GM12878 (cell line): ENCODE measurements at regions not wholly inside any gene's neighbourhood (a gene's known extent, or its start where the extent isn't known, plus 50 kb on each side); places are given as distances from the start of the nearest gene placed in this dataset.

Experiments
- CHD1 ChIP-seq: IDR thresholded peaks from 2 replicates; pipeline ENCODE4 v1.6.1; 2012; ENCODE audit warnings: low read depth, low read length, improper control_type of control experiment
- CHD2 ChIP-seq: IDR thresholded peaks from 2 replicates; pipeline ENCODE4 v1.6.1; 2011; ENCODE audit warnings: low read depth, low read length, improper control_type of control experiment, borderline replicate concordance
- CREM ChIP-seq: IDR thresholded peaks from 2 replicates; pipeline ENCODE4 v1.6.1; 2014; ENCODE audit warnings: antibody characterized with exemption, low read depth
- EGR1 ChIP-seq, 2 experiments: IDR thresholded peaks; 1 replicate in 1 of 2; 2 replicates in 1 of 2; pipeline ENCODE4 v1.6.1; 2011 to 2012; ENCODE audit warnings: low read depth in 2 of 2, low read length in 2 of 2, borderline replicate concordance in 1 of 2, mild to moderate bottlenecking in 1 of 2, moderate library complexity in 1 of 2
- EZH2 ChIP-seq: IDR thresholded peaks from 2 replicates; pipeline ENCODE4 v1.6.1; 2012; ENCODE audit warnings: low read depth, mild to moderate bottlenecking, control low read depth, inconsistent platforms, low read length, borderline replicate concordance; ENCODE audit not compliant: control insufficient read depth
- JUND ChIP-seq: IDR thresholded peaks from 2 replicates; pipeline ENCODE4 v1.6.1; 2012; ENCODE audit warnings: low read depth, mild to moderate bottlenecking, low read length, improper control_type of control experiment, moderate library complexity
- MAX ChIP-seq: IDR thresholded peaks from 2 replicates; pipeline ENCODE4 v1.6.1; 2012; ENCODE audit warnings: low read depth, low read length, improper control_type of control experiment
- POLR2A ChIP-seq: IDR thresholded peaks from 2 replicates; pipeline ENCODE4 v1.6.1; 2011; ENCODE audit warnings: low read depth, mild to moderate bottlenecking, low read length
- POLR2AphosphoS2 ChIP-seq: IDR thresholded peaks from 2 replicates; pipeline ENCODE4 v1.6.1; 2011; ENCODE audit warnings: low read depth, mild to moderate bottlenecking, low read length, improper control_type of control experiment, moderate library complexity
- RCOR1 ChIP-seq: conservative IDR thresholded peaks from 2 replicates; pipeline ENCODE4 v1.6.1; 2012; ENCODE audit warnings: low read depth, low read length, improper control_type of control experiment
- SIN3A ChIP-seq: IDR thresholded peaks from 2 replicates; pipeline ENCODE4 v1.6.1; 2012; ENCODE audit warnings: low read depth, low read length, improper control_type of control experiment
- ZNF274 ChIP-seq: IDR thresholded peaks from one replicate; pipeline ENCODE4 v1.8.0; 2011; ENCODE audit not compliant: insufficient read length, insufficient read depth
- TF ChIP-seq, protein P1 (sequence below), 3 experiments: IDR thresholded peaks in 2 of 3; conservative IDR thresholded peaks in 1 of 3; 2 replicates each; pipeline ENCODE4 v1.5.1; 2011; ENCODE audit warnings: low read depth in 3 of 3, low read length in 3 of 3, mild to moderate bottlenecking in 3 of 3, control low read depth in 2 of 3, moderate library complexity in 2 of 3, inconsistent platforms in 1 of 3, mixed read lengths in 1 of 3; ENCODE audit not compliant: control insufficient read depth in 2 of 3, insufficient read depth in 1 of 3; ENCODE audit errors: extremely low read depth in 1 of 3
- TF ChIP-seq, protein P2 (sequence below): IDR thresholded peaks from 2 replicates; pipeline ENCODE4 v1.6.1; 2012; ENCODE audit warnings: low read depth, low read length, improper control_type of control experiment

- no peak for TF ChIP-seq ZNF274
- TF ChIP-seq CHD2, result no peak
- TF ChIP-seq EZH2, result no peak
- TF ChIP-seq, protein P1, sequence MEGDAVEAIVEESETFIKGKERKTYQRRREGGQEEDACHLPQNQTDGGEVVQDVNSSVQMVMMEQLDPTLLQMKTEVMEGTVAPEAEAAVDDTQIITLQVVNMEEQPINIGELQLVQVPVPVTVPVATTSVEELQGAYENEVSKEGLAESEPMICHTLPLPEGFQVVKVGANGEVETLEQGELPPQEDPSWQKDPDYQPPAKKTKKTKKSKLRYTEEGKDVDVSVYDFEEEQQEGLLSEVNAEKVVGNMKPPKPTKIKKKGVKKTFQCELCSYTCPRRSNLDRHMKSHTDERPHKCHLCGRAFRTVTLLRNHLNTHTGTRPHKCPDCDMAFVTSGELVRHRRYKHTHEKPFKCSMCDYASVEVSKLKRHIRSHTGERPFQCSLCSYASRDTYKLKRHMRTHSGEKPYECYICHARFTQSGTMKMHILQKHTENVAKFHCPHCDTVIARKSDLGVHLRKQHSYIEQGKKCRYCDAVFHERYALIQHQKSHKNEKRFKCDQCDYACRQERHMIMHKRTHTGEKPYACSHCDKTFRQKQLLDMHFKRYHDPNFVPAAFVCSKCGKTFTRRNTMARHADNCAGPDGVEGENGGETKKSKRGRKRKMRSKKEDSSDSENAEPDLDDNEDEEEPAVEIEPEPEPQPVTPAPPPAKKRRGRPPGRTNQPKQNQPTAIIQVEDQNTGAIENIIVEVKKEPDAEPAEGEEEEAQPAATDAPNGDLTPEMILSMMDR (IDR thresholded peaks at IDR 0.05 in 2 of 3, conservative IDR thresholded peaks at IDR 0.05 in 1 of 3; ENCODE audit: control insufficient read depth in 2 of 3, extremely low read depth in 1 of 3, insufficient read depth in 1 of 3, low read depth in 3 of 3, low read length in 3 of 3), result no peak
- no peak for TF ChIP-seq CHD1
- no peak for TF ChIP-seq CREM
- TF ChIP-seq POLR2AphosphoS2, result no peak
- no peak for TF ChIP-seq EGR1 (IDR thresholded peaks at IDR 0.05; ENCODE audit: borderline replicate concordance in 1 of 2, low read depth in 2 of 2, low read length in 2 of 2)
- TF ChIP-seq POLR2A, result no peak
- TF ChIP-seq RCOR1, result no peak
- no peak for TF ChIP-seq SIN3A
- TF ChIP-seq, protein P2, sequence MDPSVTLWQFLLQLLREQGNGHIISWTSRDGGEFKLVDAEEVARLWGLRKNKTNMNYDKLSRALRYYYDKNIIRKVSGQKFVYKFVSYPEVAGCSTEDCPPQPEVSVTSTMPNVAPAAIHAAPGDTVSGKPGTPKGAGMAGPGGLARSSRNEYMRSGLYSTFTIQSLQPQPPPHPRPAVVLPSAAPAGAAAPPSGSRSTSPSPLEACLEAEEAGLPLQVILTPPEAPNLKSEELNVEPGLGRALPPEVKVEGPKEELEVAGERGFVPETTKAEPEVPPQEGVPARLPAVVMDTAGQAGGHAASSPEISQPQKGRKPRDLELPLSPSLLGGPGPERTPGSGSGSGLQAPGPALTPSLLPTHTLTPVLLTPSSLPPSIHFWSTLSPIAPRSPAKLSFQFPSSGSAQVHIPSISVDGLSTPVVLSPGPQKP, result no peak
- no peak for TF ChIP-seq JUND
- TF ChIP-seq MAX, result no peak
These were observed 152.6 kb downstream of the ZNF281 start for GRCh38 chr1:200257235-200257634.
